ENCODE measurements at regions not wholly inside any gene's neighbourhood (a gene's known extent, or its start where the extent isn't known, plus 50 kb on each side); places are given as distances from the start of the nearest gene placed in this dataset.

DNA sequence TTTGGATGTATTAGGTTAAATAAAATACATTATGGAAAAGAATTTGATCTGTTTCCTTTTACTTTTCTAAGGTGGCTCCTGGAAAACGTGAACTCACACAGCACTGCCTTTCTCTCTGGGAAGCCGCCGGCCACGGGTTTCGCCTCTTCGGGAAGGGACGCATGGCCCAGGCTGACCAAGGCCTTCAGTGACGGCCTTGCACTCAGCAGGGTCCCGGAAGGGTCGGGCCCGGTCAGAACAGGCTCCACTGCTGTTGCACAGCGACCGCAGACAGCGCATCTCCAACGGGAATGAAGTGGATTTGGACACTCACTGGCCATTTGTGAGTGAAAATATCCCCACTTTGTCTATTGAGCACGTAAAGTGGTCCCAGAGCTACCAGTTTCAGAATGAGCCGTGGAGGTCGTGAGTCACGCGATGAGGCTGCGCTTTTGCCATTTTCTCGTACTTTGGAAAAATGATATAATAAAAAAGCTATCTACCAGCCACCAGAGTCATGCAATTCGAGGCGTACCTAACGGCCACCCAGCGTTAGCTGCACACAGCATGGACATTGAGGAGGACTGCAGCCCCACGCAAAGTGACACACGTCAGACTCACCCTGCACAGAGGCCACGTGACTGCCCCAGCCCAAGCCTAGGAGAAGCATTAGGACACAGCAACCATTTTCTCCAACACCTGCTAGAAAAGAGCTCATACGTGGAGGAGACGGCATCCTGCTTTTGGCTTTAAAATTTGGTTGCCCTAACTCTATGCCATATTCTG lies 244.3 kb downstream of the TTLL2 start:
- TF ChIP-seq, protein P1, sequence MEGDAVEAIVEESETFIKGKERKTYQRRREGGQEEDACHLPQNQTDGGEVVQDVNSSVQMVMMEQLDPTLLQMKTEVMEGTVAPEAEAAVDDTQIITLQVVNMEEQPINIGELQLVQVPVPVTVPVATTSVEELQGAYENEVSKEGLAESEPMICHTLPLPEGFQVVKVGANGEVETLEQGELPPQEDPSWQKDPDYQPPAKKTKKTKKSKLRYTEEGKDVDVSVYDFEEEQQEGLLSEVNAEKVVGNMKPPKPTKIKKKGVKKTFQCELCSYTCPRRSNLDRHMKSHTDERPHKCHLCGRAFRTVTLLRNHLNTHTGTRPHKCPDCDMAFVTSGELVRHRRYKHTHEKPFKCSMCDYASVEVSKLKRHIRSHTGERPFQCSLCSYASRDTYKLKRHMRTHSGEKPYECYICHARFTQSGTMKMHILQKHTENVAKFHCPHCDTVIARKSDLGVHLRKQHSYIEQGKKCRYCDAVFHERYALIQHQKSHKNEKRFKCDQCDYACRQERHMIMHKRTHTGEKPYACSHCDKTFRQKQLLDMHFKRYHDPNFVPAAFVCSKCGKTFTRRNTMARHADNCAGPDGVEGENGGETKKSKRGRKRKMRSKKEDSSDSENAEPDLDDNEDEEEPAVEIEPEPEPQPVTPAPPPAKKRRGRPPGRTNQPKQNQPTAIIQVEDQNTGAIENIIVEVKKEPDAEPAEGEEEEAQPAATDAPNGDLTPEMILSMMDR (IDR thresholded peaks at IDR 0.05), result no peak
- TF ChIP-seq POLR2A (IDR thresholded peaks at IDR 0.05), result no peak
